ENCODE measurements at regions not wholly inside any gene's neighbourhood (a gene's known extent, or its start where the extent isn't known, plus 50 kb on each side); places are given as distances from the start of the nearest gene placed in this dataset.

GRCh38 chr2:128832946-128833663, 514.4 kb upstream of the HS6ST1 start:
- no peaks in the 10 kb centered on the region for H3K9me3 Mint-ChIP-seq (ENCODE audit: unreplicated experiment)

GRCh38 chr2:128833664-128834027, 515.0 kb upstream of the HS6ST1 start:
- no peaks in the 10 kb centered on the region for H3K36me3 Mint-ChIP-seq (ENCODE audit: insufficient read depth, unreplicated experiment)
- no peak overlapping the region for H3K4me3 Mint-ChIP-seq (ENCODE audit: unreplicated experiment)
- no peak for TF ChIP-seq CTCF (IDR thresholded peaks at IDR 0.05; ENCODE audit: insufficient read depth in 1 of 2, low read depth in 1 of 2, low read length in 1 of 2, severe bottlenecking in 1 of 2, unreplicated experiment in 1 of 2)
- H3K4me1 ChIP-seq: no peaks in the 10 kb centered on the region
- H3K9me3 Mint-ChIP-seq (ENCODE audit: unreplicated experiment): no peaks in the 10 kb centered on the region
- no TSS peak for BruUV-seq (replicated peaks)
- CTCF ChIA-PET: interaction anchor here (0.6 kb wide), 1 partner anchor 270 kb away, joined by 3 read pairs; no protein-coding TSS in a partner anchor
- H3K27me3 ChIP-seq (replicated peaks; ENCODE audit: control insufficient read depth, insufficient read depth, low read length): no peaks in the 10 kb centered on the region
- H3K9me3 ChIP-seq: no peaks in the 10 kb centered on the region
- H3K36me3 ChIP-seq (ENCODE audit: control insufficient read depth, insufficient read depth, low read length): no peaks in the 10 kb centered on the region
- H3K4me1 Mint-ChIP-seq (ENCODE audit: low read depth, unreplicated experiment): no peaks in the 10 kb centered on the region
- no peak overlapping the region for H3K27ac Mint-ChIP-seq (ENCODE audit: unreplicated experiment)
- intact Hi-C loops (cut with micrococcal nuclease; ENCODE audit: unreplicated experiment): no loop called here
- POLR2A ChIA-PET: no interaction called here
- no peak for DNase-seq
- no peak overlapping the region for H3K4me3 ChIP-seq (ENCODE audit: low read depth, low read length)
- H3K27me3 Mint-ChIP-seq (ENCODE audit: insufficient read depth, unreplicated experiment): peaks cover 16% of the 10 kb centered on the region

More at GRCh38 chr2:128832946-128833663, 514.4 kb upstream of the HS6ST1 start:
- H3K9me3 ChIP-seq: no peaks in the 10 kb centered on the region
- ChIA-PET POLR2A (no interaction called here), CTCF (interaction anchor here (0.6 kb wide), 1 partner anchor 269 kb away, joined by 3 read pairs; no protein-coding TSS in a partner anchor)
- no peaks in the 10 kb centered on the region for H3K36me3 Mint-ChIP-seq (ENCODE audit: insufficient read depth, unreplicated experiment)
- no peak overlapping the region for H3K4me3 Mint-ChIP-seq (ENCODE audit: unreplicated experiment)
- no TSS peak for BruUV-seq (replicated peaks)
- no peaks in the 10 kb centered on the region for H3K4me1 Mint-ChIP-seq (ENCODE audit: low read depth, unreplicated experiment)
- no peak for TF ChIP-seq CTCF (IDR thresholded peaks at IDR 0.05; ENCODE audit: insufficient read depth in 1 of 2, low read depth in 1 of 2, low read length in 1 of 2, severe bottlenecking in 1 of 2, unreplicated experiment in 1 of 2)
- intact Hi-C loops (cut with micrococcal nuclease; ENCODE audit: unreplicated experiment): no loop called here
- no peak for DNase-seq
- no peak overlapping the region for H3K4me3 ChIP-seq (ENCODE audit: low read depth, low read length)
- peaks cover 15% of the 10 kb centered on the region for H3K27me3 Mint-ChIP-seq (ENCODE audit: insufficient read depth, unreplicated experiment)
- H3K4me1 ChIP-seq: no peaks in the 10 kb centered on the region
- H3K27ac Mint-ChIP-seq (ENCODE audit: unreplicated experiment): no peak overlapping the region
- H3K27me3 ChIP-seq (replicated peaks; ENCODE audit: control insufficient read depth, insufficient read depth, low read length): no peaks in the 10 kb centered on the region
- H3K36me3 ChIP-seq (ENCODE audit: control insufficient read depth, insufficient read depth, low read length): no peaks in the 10 kb centered on the region

GRCh38 chr2:128834207-128834879, 515.7 kb upstream of the HS6ST1 start:
- no peaks in the 10 kb centered on the region for H3K4me1 Mint-ChIP-seq (ENCODE audit: low read depth, unreplicated experiment)
- Histone ChIP-seq H3K4me3 (ENCODE audit: low read depth, low read length) (no peak overlapping the region), H3K4me1 (no peaks in the 10 kb centered on the region), H3K27me3 (replicated peaks; ENCODE audit: control insufficient read depth, insufficient read depth, low read length) (no peaks in the 10 kb centered on the region; the same call in 1 of the 2 replicates), H3K9me3 (no peaks in the 10 kb centered on the region), H3K36me3 (ENCODE audit: control insufficient read depth, insufficient read depth, low read length) (no peaks in the 10 kb centered on the region)
- intact Hi-C loops (cut with micrococcal nuclease; ENCODE audit: unreplicated experiment): no loop called here
- no peak for TF ChIP-seq CTCF (IDR thresholded peaks at IDR 0.05; ENCODE audit: insufficient read depth in 1 of 2, low read depth in 1 of 2, low read length in 1 of 2, severe bottlenecking in 1 of 2, unreplicated experiment in 1 of 2)
- no peak for DNase-seq
- ChIA-PET POLR2A (no interaction called here), CTCF (no interaction called here)
- H3K27me3 Mint-ChIP-seq (ENCODE audit: insufficient read depth, unreplicated experiment): peaks cover 19% of the 10 kb centered on the region
- no peak overlapping the region for H3K4me3 Mint-ChIP-seq (ENCODE audit: unreplicated experiment)
- H3K27ac Mint-ChIP-seq (ENCODE audit: unreplicated experiment): no peak overlapping the region
- H3K9me3 Mint-ChIP-seq (ENCODE audit: unreplicated experiment): no peaks in the 10 kb centered on the region
- no TSS peak for BruUV-seq (replicated peaks)
- H3K36me3 Mint-ChIP-seq (ENCODE audit: insufficient read depth, unreplicated experiment): no peaks in the 10 kb centered on the region

Measured in Caco-2 (cell line).